GM12873 (cell line): ENCODE measurements at regions not wholly inside any gene's neighbourhood (a gene's known extent, or its start where the extent isn't known, plus 50 kb on each side); places are given as distances from the start of the nearest gene placed in this dataset.

ENCODE experiments used
- TF ChIP-seq, protein P1 (sequence below): IDR thresholded peaks from 2 replicates; pipeline ENCODE4 v1.5.1; 2012; ENCODE audit warnings: low read depth, mild to moderate bottlenecking, moderate library complexity, low read length, control low read depth; ENCODE audit not compliant: insufficient read depth; ENCODE audit errors: missing control alignments

GRCh38 chr4:31034550-31034949 lies 314.4 kb downstream of the PCDH7 start:
- TF ChIP-seq, protein P1, sequence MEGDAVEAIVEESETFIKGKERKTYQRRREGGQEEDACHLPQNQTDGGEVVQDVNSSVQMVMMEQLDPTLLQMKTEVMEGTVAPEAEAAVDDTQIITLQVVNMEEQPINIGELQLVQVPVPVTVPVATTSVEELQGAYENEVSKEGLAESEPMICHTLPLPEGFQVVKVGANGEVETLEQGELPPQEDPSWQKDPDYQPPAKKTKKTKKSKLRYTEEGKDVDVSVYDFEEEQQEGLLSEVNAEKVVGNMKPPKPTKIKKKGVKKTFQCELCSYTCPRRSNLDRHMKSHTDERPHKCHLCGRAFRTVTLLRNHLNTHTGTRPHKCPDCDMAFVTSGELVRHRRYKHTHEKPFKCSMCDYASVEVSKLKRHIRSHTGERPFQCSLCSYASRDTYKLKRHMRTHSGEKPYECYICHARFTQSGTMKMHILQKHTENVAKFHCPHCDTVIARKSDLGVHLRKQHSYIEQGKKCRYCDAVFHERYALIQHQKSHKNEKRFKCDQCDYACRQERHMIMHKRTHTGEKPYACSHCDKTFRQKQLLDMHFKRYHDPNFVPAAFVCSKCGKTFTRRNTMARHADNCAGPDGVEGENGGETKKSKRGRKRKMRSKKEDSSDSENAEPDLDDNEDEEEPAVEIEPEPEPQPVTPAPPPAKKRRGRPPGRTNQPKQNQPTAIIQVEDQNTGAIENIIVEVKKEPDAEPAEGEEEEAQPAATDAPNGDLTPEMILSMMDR = no peak

GRCh38 chr4:31035761-31036160 lies 315.6 kb downstream of the PCDH7 start:
- TF ChIP-seq, protein P1 = no peak

DNA sequence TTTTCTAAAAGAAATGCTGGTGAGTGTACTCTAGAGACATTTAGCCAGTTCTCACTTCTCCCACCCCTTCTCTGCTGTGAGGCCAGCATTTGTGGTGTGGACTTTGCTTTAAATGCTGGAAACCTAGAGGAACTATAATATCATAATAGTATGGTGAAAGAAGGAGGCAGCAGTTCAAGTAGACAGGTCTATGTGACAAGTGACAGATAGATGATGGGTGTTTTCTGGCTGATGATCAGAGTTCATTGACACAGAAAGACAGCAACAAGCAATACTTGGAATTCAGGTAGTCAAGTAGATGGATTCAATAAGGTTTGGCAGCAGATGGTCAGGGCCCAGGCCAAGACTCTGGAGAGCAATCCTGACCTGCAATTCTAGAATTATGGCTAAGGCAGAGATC lies 317.5 kb downstream of the PCDH7 start:
- TF ChIP-seq, protein P1 = no peak

DNA sequence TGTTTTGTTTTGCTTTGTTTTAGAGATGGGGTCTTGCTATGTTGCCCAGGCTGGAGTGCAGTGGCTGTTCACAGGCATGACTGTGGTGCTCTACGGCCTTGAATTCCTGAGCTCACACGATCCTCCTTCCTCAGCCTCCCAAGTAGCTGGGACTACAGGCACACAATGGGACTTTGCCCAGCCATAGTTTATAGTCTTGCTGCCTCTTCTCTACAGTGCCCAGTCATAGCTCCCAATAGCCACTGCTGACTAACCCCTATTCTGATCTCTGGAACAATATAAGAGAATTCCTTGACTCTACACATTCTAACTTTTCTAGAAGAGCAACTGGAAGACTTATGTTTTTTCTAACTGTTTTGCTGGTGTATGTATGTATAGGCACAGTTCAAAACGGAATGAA lies 319.2 kb downstream of the PCDH7 start:
- TF ChIP-seq, protein P1 = no peak

GRCh38 chr4:31040106-31040505 lies 319.9 kb downstream of the PCDH7 start:
- TF ChIP-seq, protein P1 = no peak

DNA sequence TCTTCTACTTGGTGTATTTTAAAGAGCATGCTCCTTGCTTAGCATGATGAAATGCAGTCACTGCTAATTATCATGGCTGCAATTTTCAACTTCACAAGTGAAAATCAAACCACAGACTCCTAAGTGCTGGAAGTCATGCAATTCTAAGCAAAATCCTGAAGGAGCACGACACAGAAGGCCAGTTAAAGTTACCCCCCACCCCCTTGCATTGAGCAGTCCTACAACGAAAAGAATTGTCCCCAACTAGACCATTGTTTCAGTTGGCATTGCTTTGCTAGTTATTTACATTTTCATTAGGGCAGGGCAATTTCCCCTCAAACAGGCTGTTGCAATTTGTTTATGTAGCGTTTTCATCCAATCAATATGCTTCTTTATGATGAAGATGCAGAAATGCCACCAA lies 321.2 kb downstream of the PCDH7 start:
- TF ChIP-seq, protein P1 = no peak

GRCh38 chr4:31041853-31042252 lies 321.7 kb downstream of the PCDH7 start:
- TF ChIP-seq, protein P1 = no peak
